Transverse colon (tissue), 4 donors: ENCODE measurements at regions not wholly inside any gene's neighbourhood (a gene's known extent, or its start where the extent isn't known, plus 50 kb on each side); places are given as distances from the start of the nearest gene placed in this dataset.

Experiments
- DNase-seq: peaks from one replicate; pipeline ENCODE4 v3.0.0-alpha.2; 2019
- H3K27ac ChIP-seq, 4 donors: fragments of 200-600 bp; sonication (generic); 2 replicates each; pipeline ENCODE4 v1.5.1; 2016 to 2018; ENCODE audit warnings: inconsistent platforms in 4 of 4
- H3K27me3 ChIP-seq: fragments of 200-600 bp; sonication (generic); 2 replicates; pipeline ENCODE4 v1.5.1; 2017; ENCODE audit warnings: inconsistent platforms
- H3K36me3 ChIP-seq, 4 donors: fragments of 200-600 bp; sonication (generic); 2 replicates each; pipeline ENCODE4 v1.5.1; 2017 to 2019; ENCODE audit warnings: inconsistent platforms in 4 of 4
- H3K4me1 ChIP-seq, 4 donors: fragments of 200-600 bp; sonication (generic); 2 replicates each; pipeline ENCODE4 v1.5.1; 2017 to 2020; ENCODE audit warnings: inconsistent platforms in 4 of 4
- H3K4me3 ChIP-seq, 4 donors: fragments of 200-600 bp; sonication (generic); 1 replicate in 1 of 4; 2 replicates in 3 of 4; pipeline versions ENCODE4 v1.5.1 to v1.6.1; 2017 to 2019; ENCODE audit warnings: inconsistent platforms in 4 of 4
- H3K9me3 ChIP-seq, 2 donors: fragments of 200-600 bp; sonication (generic); 2 replicates each; pipeline ENCODE4 v1.5.1; 2017 to 2019; ENCODE audit warnings: inconsistent platforms in 2 of 2
- EP300 ChIP-seq: sonication (generic); formaldehyde crosslinking; IDR thresholded peaks from one replicate; pipeline ENCODE4 v1.6.1; 2017; ENCODE audit warnings: antibody characterized with exemption, low read depth
- POLR2A ChIP-seq: fragments of 450-650 bp; IDR thresholded peaks from one replicate; pipeline ENCODE4 v1.6.1; 2016; ENCODE audit warnings: antibody characterized with exemption, mild to moderate bottlenecking, moderate library complexity
- POLR2AphosphoS5 ChIP-seq, 3 donors: sonication (generic); formaldehyde crosslinking; IDR thresholded peaks; one replicate each; pipeline ENCODE4 v1.6.1; 2016; ENCODE audit warnings: antibody characterized with exemption in 3 of 3
- WGBS, 2 donors: methylation state at CpG; one replicate each; pipeline ENCODE4 v1.1.5; 2018; ENCODE audit warnings: low coverage in 1 of 2; 5-methylcytosine and 5-hydroxymethylcytosine counted together
- in situ Hi-C, 4 donors: fragments of 200-750 bp; cut with MboI; loops; one replicate each; pipeline versions ENCODE4 v1.15.0 to v1.15.1; 2017; ENCODE audit warnings: low sequenced_read_pairs in 3 of 4, low pct_ligation_motif_present in 1 of 4, low pct_unique_long_range_greater_than_20kb in 1 of 4
- intact Hi-C: fragments of 100-400 bp; cut with DNase I; formaldehyde crosslinking; loops from one replicate; pipeline ENCODE4 v1.15.1; 2023; ENCODE audit warnings: low total_unique reads
- TF ChIP-seq, protein P1 (sequence below), 5 experiments: fragments of 200-600 bp in 3 of 5; fragments of 450-650 bp in 2 of 5; sonication (generic) in 3 of 5; IDR thresholded peaks; 1 replicate in 2 of 5; 2 replicates in 3 of 5; pipeline ENCODE4 v1.5.1; 2016 to 2017; ENCODE audit warnings: antibody characterized with exemption in 5 of 5, inconsistent platforms in 3 of 5, mild to moderate bottlenecking in 2 of 5, moderate library complexity in 1 of 5

DNA sequence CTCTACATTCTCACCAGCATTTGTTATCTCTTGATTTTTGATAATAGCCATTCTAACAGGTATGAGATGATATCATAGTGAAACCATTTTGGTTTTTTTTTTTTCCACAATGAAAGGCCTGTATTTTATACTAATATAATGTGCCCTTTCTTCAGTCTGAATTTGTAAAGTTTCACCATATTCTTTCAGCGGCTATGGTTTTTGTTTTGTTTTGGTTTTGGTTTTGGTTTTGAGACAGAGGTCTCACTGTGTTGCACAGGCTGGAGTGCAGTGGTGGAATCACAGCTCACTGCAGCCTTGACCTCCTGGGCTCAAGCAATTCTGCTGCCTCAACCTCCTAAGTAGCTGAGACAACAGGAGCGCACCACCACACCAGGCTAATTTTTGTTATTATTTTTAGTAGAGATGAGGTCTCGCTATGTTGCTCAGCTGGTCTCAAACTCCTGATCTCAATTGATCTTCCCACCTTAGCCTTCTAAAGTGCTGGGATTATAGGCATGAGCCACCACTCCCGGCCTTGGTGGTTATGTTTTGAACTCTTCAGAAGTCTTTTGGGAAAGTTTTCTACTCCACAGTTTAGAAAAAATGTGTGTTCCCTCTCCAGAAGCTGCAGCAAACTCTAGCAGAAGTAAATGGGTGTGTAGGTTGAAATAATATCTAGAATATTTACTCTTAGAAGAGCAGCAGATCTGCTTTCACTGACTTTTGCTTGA, 110.2 kb upstream of the UMPS start:
- WGBS, 2 donors: 74 to 75% methylated on average over 2 to 4 of the region's 4 CpGs
- intact Hi-C loops: no loop called here
- TF ChIP-seq, protein P1, sequence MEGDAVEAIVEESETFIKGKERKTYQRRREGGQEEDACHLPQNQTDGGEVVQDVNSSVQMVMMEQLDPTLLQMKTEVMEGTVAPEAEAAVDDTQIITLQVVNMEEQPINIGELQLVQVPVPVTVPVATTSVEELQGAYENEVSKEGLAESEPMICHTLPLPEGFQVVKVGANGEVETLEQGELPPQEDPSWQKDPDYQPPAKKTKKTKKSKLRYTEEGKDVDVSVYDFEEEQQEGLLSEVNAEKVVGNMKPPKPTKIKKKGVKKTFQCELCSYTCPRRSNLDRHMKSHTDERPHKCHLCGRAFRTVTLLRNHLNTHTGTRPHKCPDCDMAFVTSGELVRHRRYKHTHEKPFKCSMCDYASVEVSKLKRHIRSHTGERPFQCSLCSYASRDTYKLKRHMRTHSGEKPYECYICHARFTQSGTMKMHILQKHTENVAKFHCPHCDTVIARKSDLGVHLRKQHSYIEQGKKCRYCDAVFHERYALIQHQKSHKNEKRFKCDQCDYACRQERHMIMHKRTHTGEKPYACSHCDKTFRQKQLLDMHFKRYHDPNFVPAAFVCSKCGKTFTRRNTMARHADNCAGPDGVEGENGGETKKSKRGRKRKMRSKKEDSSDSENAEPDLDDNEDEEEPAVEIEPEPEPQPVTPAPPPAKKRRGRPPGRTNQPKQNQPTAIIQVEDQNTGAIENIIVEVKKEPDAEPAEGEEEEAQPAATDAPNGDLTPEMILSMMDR (IDR thresholded peaks at IDR 0.05): no peak
- TF ChIP-seq POLR2AphosphoS5 (IDR thresholded peaks at IDR 0.05): no peak
- no peak for TF ChIP-seq EP300
- TF ChIP-seq POLR2A: no peak
- H3K27me3 ChIP-seq: no peaks in the 10 kb centered on the region
- no peak for DNase-seq
- in situ Hi-C loops: no loop called here
- no peaks in the 10 kb centered on the region for H3K36me3 ChIP-seq
- H3K27ac ChIP-seq: peak overlapping the region; percentile 69 to 83 (median 76)
- H3K4me1 ChIP-seq: peaks cover 6 to 21% (median 14%) of the 10 kb centered on the region in 4 donors
- no peak overlapping the region for H3K4me3 ChIP-seq
- no peaks in the 10 kb centered on the region for H3K9me3 ChIP-seq

DNA sequence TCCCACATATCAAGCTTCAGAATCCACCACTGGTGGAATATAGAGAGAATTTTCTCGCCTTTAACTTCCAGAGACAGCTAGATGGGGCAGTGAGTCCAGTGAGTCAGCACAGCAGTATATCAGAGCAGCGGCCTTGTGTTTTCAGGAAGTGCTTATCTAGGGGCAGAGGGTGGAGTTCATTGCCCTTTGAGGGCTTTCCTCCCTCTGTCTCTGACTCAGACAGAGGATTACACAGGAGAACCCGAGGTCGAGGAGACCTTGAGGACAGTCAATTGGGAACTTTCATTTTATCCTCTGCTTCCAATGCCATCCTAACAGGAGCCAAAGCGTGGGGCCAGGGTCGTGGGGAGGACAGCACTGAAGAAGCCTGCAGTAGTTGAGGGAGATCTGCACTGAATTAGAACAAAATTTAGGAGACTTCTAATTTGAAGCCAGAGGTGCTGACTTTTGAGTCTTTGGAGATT, 109.6 kb upstream of the UMPS start:
- no peak for TF ChIP-seq POLR2A
- TF ChIP-seq POLR2AphosphoS5 (IDR thresholded peaks at IDR 0.05): peak in 2 of 3 donors; percentile 55 to 64
- TF ChIP-seq, protein P1 (IDR thresholded peaks at IDR 0.05): peak in 3 of 5 experiments; percentile 3 to 33 (median 31)
- Histone ChIP-seq H3K4me3 (no peak overlapping the region), H3K27me3 (no peaks in the 10 kb centered on the region), H3K4me1 (peaks cover 6 to 21% (median 13%) of the 10 kb centered on the region in 4 donors), H3K36me3 (no peaks in the 10 kb centered on the region), H3K9me3 (no peaks in the 10 kb centered on the region), H3K27ac (peak overlapping the region; percentile 69 to 83 (median 76))
- in situ Hi-C loops (no loop called here), intact Hi-C loops (no loop called here)
- peak; percentile 75 for DNase-seq
- WGBS, 2 donors: 40 to 46% methylated on average over 4 to 6 of the region's 6 CpGs

DNA sequence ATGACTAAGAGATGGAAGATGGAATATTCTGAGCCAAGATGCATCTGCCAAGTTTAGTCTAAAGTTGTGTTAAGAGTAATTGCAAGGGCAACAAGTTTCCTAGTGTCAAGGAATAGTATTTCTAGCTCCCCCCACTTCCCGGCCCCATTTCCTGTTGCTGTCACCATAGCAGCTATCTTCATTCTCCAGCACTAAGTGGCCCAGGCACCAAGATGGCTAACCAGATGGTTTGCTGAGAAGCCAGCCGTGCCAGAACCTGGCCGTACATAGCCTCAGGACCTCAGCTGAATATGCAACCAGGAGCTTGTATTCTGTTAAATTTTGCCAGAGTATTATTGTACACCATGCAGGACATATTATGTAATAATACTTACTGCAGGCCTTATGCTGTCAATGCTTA, 108.8 kb upstream of the UMPS start:
- in situ Hi-C loops: no loop called here
- H3K4me1 ChIP-seq: peaks cover 3 to 16% (median 13%) of the 10 kb centered on the region in 4 donors
- no peak overlapping the region for H3K27ac ChIP-seq
- no peak for DNase-seq
- H3K9me3 ChIP-seq: no peaks in the 10 kb centered on the region
- TF ChIP-seq, protein P1 (IDR thresholded peaks at IDR 0.05): no peak
- TF ChIP-seq POLR2AphosphoS5 (IDR thresholded peaks at IDR 0.05): no peak
- no peak for TF ChIP-seq POLR2A
- TF ChIP-seq EP300: no peak
- H3K27me3 ChIP-seq: no peaks in the 10 kb centered on the region
- intact Hi-C loops: no loop called here
- WGBS, 2 donors: 67 to 90% methylated on average over 3 of the region's 3 CpGs
- no peaks in the 10 kb centered on the region for H3K36me3 ChIP-seq
- H3K4me3 ChIP-seq: no peak overlapping the region

DNA sequence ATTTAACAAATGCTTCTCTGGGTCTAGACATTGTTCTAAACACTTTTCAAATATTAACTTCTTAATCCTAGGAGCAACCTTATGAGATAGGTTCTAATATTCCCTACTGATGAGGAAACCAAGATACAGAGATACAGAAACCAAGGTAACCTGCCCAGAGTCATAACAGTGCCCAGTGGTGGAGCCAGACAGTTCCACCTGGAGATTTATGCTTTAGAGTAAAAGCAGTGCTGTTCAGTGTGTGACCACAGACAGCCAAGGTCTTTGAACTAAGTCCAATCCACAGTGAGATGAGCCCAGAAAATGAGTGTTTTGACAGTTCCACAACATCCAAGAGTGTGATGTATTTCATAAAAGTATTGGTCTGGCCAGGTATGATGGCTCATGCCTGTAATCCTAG, 105.2 kb upstream of the UMPS start:
- in situ Hi-C loops: no loop called here
- TF ChIP-seq POLR2A: no peak
- TF ChIP-seq POLR2AphosphoS5 (IDR thresholded peaks at IDR 0.05): no peak
- TF ChIP-seq, protein P1 (IDR thresholded peaks at IDR 0.05): no peak
- no peak for TF ChIP-seq EP300
- no peak for DNase-seq
- H3K4me1 ChIP-seq: peaks cover 3 to 11% (median 7%) of the 10 kb centered on the region in 4 donors
- intact Hi-C loops: no loop called here
- no peaks in the 10 kb centered on the region for H3K9me3 ChIP-seq
- no peak overlapping the region for H3K4me3 ChIP-seq
- no peaks in the 10 kb centered on the region for H3K36me3 ChIP-seq
- H3K27me3 ChIP-seq: no peaks in the 10 kb centered on the region
- no peak overlapping the region for H3K27ac ChIP-seq
